CD14-positive monocyte (primary cell): ENCODE measurements at regions not wholly inside any gene's neighbourhood (a gene's known extent, or its start where the extent isn't known, plus 50 kb on each side); places are given as distances from the start of the nearest gene placed in this dataset.
A peak's percentile ranks its signal among the peaks of the same experiment; 100 is the strongest.

Experiments
- DNase-seq, 3 donors: peaks; one replicate each; pipeline ENCODE4 v3.0.0-alpha.2; 2011 to 2022
- H2AFZ ChIP-seq: 2 replicates; pipeline ENCODE4 v1.6.0; 2012; ENCODE audit warnings: mild to moderate bottlenecking, low read depth, low read length, inconsistent platforms; ENCODE audit not compliant: insufficient read depth, poor library complexity, severe bottlenecking
- H3K27ac ChIP-seq, 2 donors: 1 replicate in 1 of 2; 2 replicates in 1 of 2; pipeline ENCODE4 v1.5.1; 2012 to 2013; ENCODE audit warnings: low read length in 2 of 2, control low read depth in 1 of 2, inconsistent platforms in 1 of 2, low read depth in 1 of 2, mild to moderate bottlenecking in 1 of 2
- H3K27me3 ChIP-seq, 2 donors: one replicate each; pipeline versions ENCODE4 v1.6.0 to v1.6.1; 2011 to 2013; ENCODE audit warnings: low read length in 2 of 2; ENCODE audit not compliant: control insufficient read depth in 2 of 2, insufficient read depth in 2 of 2
- H3K36me3 ChIP-seq, 2 donors: replicated peaks in 1 of 2; 1 replicate in 1 of 2; 2 replicates in 1 of 2; pipeline versions ENCODE4 v1.5.1 to v1.6.1; 2012 to 2013; ENCODE audit warnings: low read length in 2 of 2, control low read depth in 1 of 2, inconsistent platforms in 1 of 2, mild to moderate bottlenecking in 1 of 2; ENCODE audit not compliant: insufficient read depth in 2 of 2, control insufficient read depth in 1 of 2
- H3K4me1 ChIP-seq, 2 donors: 1 replicate in 1 of 2; 2 replicates in 1 of 2; pipeline versions ENCODE4 v1.5.1 to v1.6.1; 2012 to 2013; ENCODE audit warnings: low read length in 2 of 2, control low read depth in 1 of 2, inconsistent platforms in 1 of 2, mild to moderate bottlenecking in 1 of 2, moderate library complexity in 1 of 2; ENCODE audit not compliant: insufficient read depth in 2 of 2, control insufficient read depth in 1 of 2
- H3K4me2 ChIP-seq: replicated peaks from 2 replicates; pipeline ENCODE3; 2012; ENCODE audit warnings: low read length, moderate library complexity, mild to moderate bottlenecking; ENCODE audit not compliant: poor library complexity, severe bottlenecking; ENCODE audit errors: extremely low read depth
- H3K4me3 ChIP-seq, 3 experiments: fragments of 200-600 bp in 1 of 3; sonication (generic) in 1 of 3; replicated peaks in 1 of 3; 1 replicate in 2 of 3; 2 replicates in 1 of 3; pipeline ENCODE4 v1.5.1; 2011 to 2013; ENCODE audit warnings: low read length in 3 of 3, mild to moderate bottlenecking in 3 of 3, control low read depth in 2 of 3, low read depth in 2 of 3, inconsistent platforms in 1 of 3, moderate library complexity in 1 of 3
- H3K79me2 ChIP-seq: 2 replicates; pipeline ENCODE4 v1.6.0; 2012; ENCODE audit warnings: mild to moderate bottlenecking, control low read depth, inconsistent platforms, low read length, moderate library complexity; ENCODE audit not compliant: insufficient read depth
- H3K9ac ChIP-seq: 2 replicates; pipeline ENCODE4 v1.6.0; 2017; ENCODE audit warnings: low read length, mild to moderate bottlenecking; ENCODE audit not compliant: insufficient read depth, poor library complexity, severe bottlenecking
- H3K9me3 ChIP-seq, 2 donors: replicated peaks in 1 of 2; 1 replicate in 1 of 2; 2 replicates in 1 of 2; pipeline versions ENCODE4 v1.5.1 to v1.6.1; 2012 to 2013; ENCODE audit warnings: low read length in 2 of 2, control low read depth in 1 of 2; ENCODE audit not compliant: control insufficient read depth in 1 of 2, insufficient read depth in 1 of 2
- H4K20me1 ChIP-seq: 2 replicates; pipeline ENCODE4 v1.6.0; 2012; ENCODE audit warnings: mild to moderate bottlenecking, low read length, control low read depth, moderate library complexity; ENCODE audit not compliant: insufficient read depth
- H3K27ac Mint-ChIP-seq, 7 donors: one replicate each; pipeline ENCODE4 v1.8.0; 2020; ENCODE audit warnings: mild to moderate bottlenecking in 7 of 7, mixed read lengths in 7 of 7, moderate library complexity in 6 of 7, inconsistent platforms in 2 of 7
- H3K27me3 Mint-ChIP-seq, 3 donors: one replicate each; pipeline ENCODE4 v1.8.0; 2021 to 2022; ENCODE audit warnings: low read depth in 3 of 3, mild to moderate bottlenecking in 3 of 3, mixed read lengths in 3 of 3, moderate library complexity in 3 of 3, inconsistent platforms in 1 of 3
- H3K36me3 Mint-ChIP-seq, 2 donors: one replicate each; pipeline ENCODE4 v1.8.0; 2020; ENCODE audit warnings: mixed read lengths in 2 of 2, inconsistent platforms in 1 of 2, mild to moderate bottlenecking in 1 of 2
- H3K4me1 Mint-ChIP-seq: one replicate; pipeline ENCODE4 v1.8.0; 2020; ENCODE audit warnings: mild to moderate bottlenecking, mixed read lengths
- H3K4me3 Mint-ChIP-seq, 2 donors: one replicate each; pipeline ENCODE4 v1.8.0; 2020; ENCODE audit warnings: mild to moderate bottlenecking in 2 of 2, mixed read lengths in 2 of 2, moderate library complexity in 1 of 2
- H3K9me3 Mint-ChIP-seq, 7 donors: one replicate each; pipeline ENCODE4 v1.8.0; 2020 to 2022; ENCODE audit warnings: mixed read lengths in 7 of 7, mild to moderate bottlenecking in 6 of 7, moderate library complexity in 6 of 7, inconsistent platforms in 2 of 7
- WGBS: methylation state at CpG from one replicate; pipeline ENCODE4 v1.1.5; 2013; ENCODE audit warnings: missing lambda C conversion rate; ENCODE audit not compliant: insufficient coverage; 5-methylcytosine and 5-hydroxymethylcytosine counted together
- intact Hi-C, 2 donors: fragments of 100-400 bp; cut with micrococcal nuclease; formaldehyde crosslinking; loops; one replicate each; pipeline versions ENCODE4 v1.15.0 to v1.15.1; 2023
- TF ChIP-seq, protein P1 (sequence below): fragments of 200-600 bp; IDR thresholded peaks from one replicate; pipeline ENCODE4 v1.8.0; 2022; ENCODE audit warnings: antibody characterized with exemption, mild to moderate bottlenecking

DNA sequence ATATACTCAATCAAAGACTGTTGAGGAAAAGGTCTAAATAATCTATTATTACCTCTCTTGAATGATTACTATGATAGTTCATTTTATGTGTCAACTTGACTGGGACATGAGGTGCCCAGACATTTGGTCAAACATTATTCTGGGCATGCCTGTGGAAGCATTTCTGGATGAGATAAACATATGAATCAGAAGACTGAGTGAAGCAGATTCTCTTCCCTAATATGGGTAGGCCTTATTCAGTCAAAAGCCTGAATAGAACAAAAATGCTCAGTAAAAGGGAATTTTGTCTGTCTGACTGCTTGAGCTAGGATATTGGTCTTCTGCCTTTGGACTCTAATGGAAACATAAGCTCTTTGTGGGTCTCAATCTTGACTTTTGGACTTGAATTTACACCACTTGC, 73.3 kb upstream of the SOX13 start:
- Histone ChIP-seq H3K79me2 (no peaks in the 10 kb centered on the region), H3K36me3 (no peaks in the 10 kb centered on the region), H3K9me3 (no peaks in the 10 kb centered on the region), H3K9ac (no peak overlapping the region), H3K4me1 (no peaks in the 10 kb centered on the region), H2AFZ (no peak overlapping the region), H3K27me3 (no peaks in the 10 kb centered on the region), H3K4me2 (no peak overlapping the region), H3K27ac (no peak overlapping the region), H4K20me1 (no peaks in the 10 kb centered on the region), H3K4me3 (no peak overlapping the region)
- peaks cover 0 to 13% (median 4%) of the 10 kb centered on the region in 7 donors for H3K9me3 Mint-ChIP-seq
- no peak overlapping the region for H3K4me3 Mint-ChIP-seq
- H3K27me3 Mint-ChIP-seq: peaks cover 6 to 12% (median 8%) of the 10 kb centered on the region in 3 donors
- H3K27ac Mint-ChIP-seq: no peak overlapping the region
- no peak for DNase-seq
- TF ChIP-seq, protein P1, sequence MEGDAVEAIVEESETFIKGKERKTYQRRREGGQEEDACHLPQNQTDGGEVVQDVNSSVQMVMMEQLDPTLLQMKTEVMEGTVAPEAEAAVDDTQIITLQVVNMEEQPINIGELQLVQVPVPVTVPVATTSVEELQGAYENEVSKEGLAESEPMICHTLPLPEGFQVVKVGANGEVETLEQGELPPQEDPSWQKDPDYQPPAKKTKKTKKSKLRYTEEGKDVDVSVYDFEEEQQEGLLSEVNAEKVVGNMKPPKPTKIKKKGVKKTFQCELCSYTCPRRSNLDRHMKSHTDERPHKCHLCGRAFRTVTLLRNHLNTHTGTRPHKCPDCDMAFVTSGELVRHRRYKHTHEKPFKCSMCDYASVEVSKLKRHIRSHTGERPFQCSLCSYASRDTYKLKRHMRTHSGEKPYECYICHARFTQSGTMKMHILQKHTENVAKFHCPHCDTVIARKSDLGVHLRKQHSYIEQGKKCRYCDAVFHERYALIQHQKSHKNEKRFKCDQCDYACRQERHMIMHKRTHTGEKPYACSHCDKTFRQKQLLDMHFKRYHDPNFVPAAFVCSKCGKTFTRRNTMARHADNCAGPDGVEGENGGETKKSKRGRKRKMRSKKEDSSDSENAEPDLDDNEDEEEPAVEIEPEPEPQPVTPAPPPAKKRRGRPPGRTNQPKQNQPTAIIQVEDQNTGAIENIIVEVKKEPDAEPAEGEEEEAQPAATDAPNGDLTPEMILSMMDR: no peak
- intact Hi-C loops: no loop called here
- no peaks in the 10 kb centered on the region for H3K36me3 Mint-ChIP-seq
- peaks cover 2% of the 10 kb centered on the region for H3K4me1 Mint-ChIP-seq

DNA sequence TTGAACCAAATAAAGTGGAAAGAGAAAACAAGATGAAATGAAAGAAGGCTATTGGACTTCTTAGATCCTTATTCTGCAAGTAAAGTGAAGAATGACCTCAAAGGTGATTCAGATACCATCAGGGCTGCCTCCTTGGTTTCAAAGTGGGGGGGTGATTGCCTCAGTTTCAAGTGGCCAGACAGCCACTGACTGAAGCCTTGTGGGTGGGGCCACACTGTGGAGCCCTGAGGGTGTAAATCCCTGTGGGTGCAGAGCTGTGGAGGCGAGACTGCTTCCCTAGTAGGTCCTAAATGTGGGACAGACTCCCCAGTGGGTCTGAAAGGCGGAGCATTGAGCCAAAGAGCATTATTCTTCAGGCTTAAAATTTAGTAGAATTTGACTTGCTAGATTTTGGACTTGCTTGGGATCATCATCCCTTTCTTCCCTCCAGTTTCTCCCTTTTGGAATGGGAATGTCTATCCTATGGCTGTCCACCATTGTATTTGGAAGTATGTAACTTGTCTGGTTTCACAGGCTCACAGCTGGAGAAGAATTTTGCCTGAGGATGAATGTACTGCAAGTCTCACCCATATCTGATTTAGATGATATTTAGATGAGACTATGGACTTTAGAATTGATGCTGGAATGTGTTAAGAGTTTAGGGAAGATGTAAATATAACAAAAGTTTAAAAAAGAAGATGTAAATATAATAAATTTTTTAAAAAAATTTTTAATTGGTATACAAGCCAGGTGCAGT, 71.6 kb upstream of the SOX13 start:
- H3K27ac Mint-ChIP-seq: no peak overlapping the region
- Histone ChIP-seq H3K27me3 (no peaks in the 10 kb centered on the region), H4K20me1 (no peaks in the 10 kb centered on the region), H2AFZ (peak overlapping the region; percentile 10), H3K9ac (no peak overlapping the region), H3K36me3 (no peaks in the 10 kb centered on the region), H3K4me1 (no peaks in the 10 kb centered on the region), H3K4me2 (no peak overlapping the region), H3K4me3 (no peak overlapping the region), H3K79me2 (no peaks in the 10 kb centered on the region), H3K9me3 (no peaks in the 10 kb centered on the region), H3K27ac (no peak overlapping the region)
- H3K27me3 Mint-ChIP-seq: peaks cover 1 to 5% (median 2%) of the 10 kb centered on the region in 3 donors
- peaks cover 0 to 15% (median 3%) of the 10 kb centered on the region in 7 donors for H3K9me3 Mint-ChIP-seq
- TF ChIP-seq, protein P1: no peak
- no peak overlapping the region for H3K4me3 Mint-ChIP-seq
- H3K36me3 Mint-ChIP-seq: no peaks in the 10 kb centered on the region
- no peak for DNase-seq
- peaks cover 2% of the 10 kb centered on the region for H3K4me1 Mint-ChIP-seq
- intact Hi-C loops: no loop called here
- 70% methylated on average over 1 of the region's 2 CpGs for WGBS
